Memory B cell (primary cell): ENCODE measurements at regions not wholly inside any gene's neighbourhood (a gene's known extent, or its start where the extent isn't known, plus 50 kb on each side); places are given as distances from the start of the nearest gene placed in this dataset.

Source experiments
- ATAC-seq: fragments of 150-1000 bp; cut with Tn5 transposase; 2 replicates; pipeline ENCODE4 v1.10.0; 2021; ENCODE audit warnings: low read depth, mild to moderate bottlenecking, moderate library complexity
- DNase-seq, 2 donors: peaks; one replicate each; pipeline ENCODE4 v3.0.0; 2022; ENCODE audit warnings: low spot score in 2 of 2
- H3K27ac Mint-ChIP-seq: one replicate; pipeline ENCODE4 v1.8.0; 2022; ENCODE audit warnings: mild to moderate bottlenecking, moderate library complexity, mixed read lengths
- H3K27me3 Mint-ChIP-seq: one replicate; pipeline ENCODE4 v1.8.0; 2022; ENCODE audit warnings: mixed read lengths
- H3K36me3 Mint-ChIP-seq: one replicate; pipeline ENCODE4 v1.8.0; 2022; ENCODE audit warnings: mild to moderate bottlenecking, mixed read lengths
- H3K4me1 Mint-ChIP-seq: one replicate; pipeline ENCODE4 v1.8.0; 2022; ENCODE audit warnings: mixed read lengths
- H3K4me3 Mint-ChIP-seq: one replicate; pipeline ENCODE4 v1.8.0; 2022; ENCODE audit warnings: mild to moderate bottlenecking, moderate library complexity, mixed read lengths
- H3K9me3 Mint-ChIP-seq: one replicate; pipeline ENCODE4 v1.8.0; 2022; ENCODE audit warnings: mixed read lengths

- H3K27me3 Mint-ChIP-seq, result peaks cover 54% of the 10 kb centered on the region
- no peak overlapping the region for H3K4me3 Mint-ChIP-seq
- peaks cover 31% of the 10 kb centered on the region for H3K4me1 Mint-ChIP-seq
- DNase-seq (no peak), ATAC-seq (no peak)
- H3K27ac Mint-ChIP-seq, result no peak overlapping the region
- H3K36me3 Mint-ChIP-seq, result peaks cover 9% of the 10 kb centered on the region
- H3K9me3 Mint-ChIP-seq, result peaks cover 7% of the 10 kb centered on the region
Measured at GRCh38 chr3:71903112-71903495, 118.2 kb upstream of the PROK2 start.

GRCh38 chr3:71902258-71903111, 117.5 kb upstream of the PROK2 start:
- H3K4me3 Mint-ChIP-seq, result no peak overlapping the region
- peaks cover 58% of the 10 kb centered on the region for H3K27me3 Mint-ChIP-seq
- peaks cover 7% of the 10 kb centered on the region for H3K9me3 Mint-ChIP-seq
- H3K4me1 Mint-ChIP-seq, result peaks cover 31% of the 10 kb centered on the region
- no peak overlapping the region for H3K27ac Mint-ChIP-seq
- no peak for ATAC-seq
- peaks cover 9% of the 10 kb centered on the region for H3K36me3 Mint-ChIP-seq
- no peak for DNase-seq

- peaks cover 7% of the 10 kb centered on the region for H3K9me3 Mint-ChIP-seq
- no peak overlapping the region for H3K4me3 Mint-ChIP-seq
- peaks cover 55% of the 10 kb centered on the region for H3K27me3 Mint-ChIP-seq
- H3K36me3 Mint-ChIP-seq, result peaks cover 9% of the 10 kb centered on the region
- ATAC-seq, result no peak
- no peak for DNase-seq
- peaks cover 24% of the 10 kb centered on the region for H3K4me1 Mint-ChIP-seq
- no peak overlapping the region for H3K27ac Mint-ChIP-seq
Measured at GRCh38 chr3:71901645-71902044, 116.7 kb upstream of the PROK2 start.

- no peak overlapping the region for H3K4me3 Mint-ChIP-seq
- ATAC-seq (no peak), DNase-seq (no peak)
- H3K4me1 Mint-ChIP-seq, result peaks cover 9% of the 10 kb centered on the region
- peaks cover 10% of the 10 kb centered on the region for H3K9me3 Mint-ChIP-seq
- H3K36me3 Mint-ChIP-seq, result peaks cover 9% of the 10 kb centered on the region
- peaks cover 62% of the 10 kb centered on the region for H3K27me3 Mint-ChIP-seq
- no peak overlapping the region for H3K27ac Mint-ChIP-seq
Measured at GRCh38 chr3:71900057-71900456, 115.1 kb upstream of the PROK2 start.

- Mint-ChIP-seq H3K4me1 (peaks cover 7% of the 10 kb centered on the region), H3K27me3 (peaks cover 54% of the 10 kb centered on the region), H3K9me3 (peaks cover 10% of the 10 kb centered on the region), H3K27ac (no peak overlapping the region), H3K4me3 (no peak overlapping the region), H3K36me3 (peaks cover 9% of the 10 kb centered on the region)
- DNase-seq (no peak), ATAC-seq (no peak)
Measured at GRCh38 chr3:71896751-71897150, 111.8 kb upstream of the PROK2 start.

GRCh38 chr3:71893702-71894479, 108.9 kb upstream of the PROK2 start:
- Mint-ChIP-seq H3K4me1 (peaks cover 4% of the 10 kb centered on the region), H3K9me3 (peaks cover 3% of the 10 kb centered on the region), H3K36me3 (no peaks in the 10 kb centered on the region), H3K4me3 (no peak overlapping the region), H3K27me3 (peaks cover 43% of the 10 kb centered on the region), H3K27ac (no peak overlapping the region)
- no peak for DNase-seq
- ATAC-seq, result no peak

GRCh38 chr3:71893122-71893521, 108.2 kb upstream of the PROK2 start:
- peaks cover 42% of the 10 kb centered on the region for H3K27me3 Mint-ChIP-seq
- H3K4me3 Mint-ChIP-seq, result no peak overlapping the region

GRCh38 chr3:71891483-71891882, 106.5 kb upstream of the PROK2 start:
- no peak overlapping the region for H3K27ac Mint-ChIP-seq
- no peak overlapping the region for H3K4me3 Mint-ChIP-seq
- H3K4me1 Mint-ChIP-seq, result peaks cover 4% of the 10 kb centered on the region
- H3K27me3 Mint-ChIP-seq, result peaks cover 37% of the 10 kb centered on the region
- peaks cover 3% of the 10 kb centered on the region for H3K9me3 Mint-ChIP-seq
- ATAC-seq, result no peak
- H3K36me3 Mint-ChIP-seq, result no peaks in the 10 kb centered on the region
- DNase-seq, result no peak

More at GRCh38 chr3:71893122-71893521, 108.2 kb upstream of the PROK2 start:
- DNase-seq (no peak), ATAC-seq (peak; percentile 46)
- Mint-ChIP-seq H3K9me3 (peaks cover 3% of the 10 kb centered on the region), H3K36me3 (no peaks in the 10 kb centered on the region), H3K4me1 (peaks cover 4% of the 10 kb centered on the region), H3K27ac (no peak overlapping the region)

DNA sequence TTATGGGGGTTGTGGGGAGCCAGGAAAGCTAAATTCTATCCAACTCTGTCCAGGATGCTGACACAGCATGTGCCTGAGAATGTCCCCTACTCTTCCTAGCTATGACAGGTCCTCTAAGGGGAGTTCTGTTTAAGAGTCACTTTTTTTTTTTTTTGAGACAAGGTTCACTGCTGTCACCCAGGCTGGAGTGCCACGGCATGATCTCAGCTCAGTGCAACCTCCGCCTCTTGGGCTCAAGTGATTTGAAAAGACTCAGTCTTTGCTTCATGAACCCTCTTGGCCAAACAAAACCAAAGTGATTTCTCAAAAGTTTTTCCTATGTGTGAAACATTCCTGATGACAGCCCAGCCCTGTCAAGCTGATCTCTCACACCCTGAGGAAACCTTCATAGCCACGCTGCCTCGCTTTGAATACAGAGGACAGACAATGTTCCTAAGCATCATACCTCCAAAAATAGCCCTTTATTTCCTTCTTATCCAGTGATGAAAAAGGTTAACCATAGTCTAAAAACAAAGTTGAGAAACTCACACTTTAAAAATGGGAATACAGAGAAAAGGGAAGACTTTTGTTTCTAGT, 105.5 kb upstream of the PROK2 start:
- ATAC-seq (no peak), DNase-seq (no peak)
- peaks cover 32% of the 10 kb centered on the region for H3K27me3 Mint-ChIP-seq
- no peak overlapping the region for H3K27ac Mint-ChIP-seq
- H3K4me1 Mint-ChIP-seq, result peaks cover 4% of the 10 kb centered on the region
- H3K36me3 Mint-ChIP-seq, result no peaks in the 10 kb centered on the region
- peaks cover under 1% of the 10 kb centered on the region for H3K9me3 Mint-ChIP-seq
- H3K4me3 Mint-ChIP-seq, result no peak overlapping the region

- Mint-ChIP-seq H3K9me3 (no peaks in the 10 kb centered on the region), H3K36me3 (no peaks in the 10 kb centered on the region), H3K4me3 (no peak overlapping the region), H3K4me1 (no peaks in the 10 kb centered on the region), H3K27ac (no peak overlapping the region), H3K27me3 (peaks cover 21% of the 10 kb centered on the region)
- no peak for DNase-seq
- no peak for ATAC-seq
Measured at GRCh38 chr3:71887256-71887655, 102.3 kb upstream of the PROK2 start.

- no peak for DNase-seq
- no peak overlapping the region for H3K4me3 Mint-ChIP-seq
- ATAC-seq, result no peak
- no peak overlapping the region for H3K27ac Mint-ChIP-seq
- H3K4me1 Mint-ChIP-seq, result no peaks in the 10 kb centered on the region
- no peaks in the 10 kb centered on the region for H3K9me3 Mint-ChIP-seq
- H3K27me3 Mint-ChIP-seq, result peaks cover 28% of the 10 kb centered on the region
- H3K36me3 Mint-ChIP-seq, result no peaks in the 10 kb centered on the region
Measured at GRCh38 chr3:71885006-71885405, 100.1 kb upstream of the PROK2 start.

DNA sequence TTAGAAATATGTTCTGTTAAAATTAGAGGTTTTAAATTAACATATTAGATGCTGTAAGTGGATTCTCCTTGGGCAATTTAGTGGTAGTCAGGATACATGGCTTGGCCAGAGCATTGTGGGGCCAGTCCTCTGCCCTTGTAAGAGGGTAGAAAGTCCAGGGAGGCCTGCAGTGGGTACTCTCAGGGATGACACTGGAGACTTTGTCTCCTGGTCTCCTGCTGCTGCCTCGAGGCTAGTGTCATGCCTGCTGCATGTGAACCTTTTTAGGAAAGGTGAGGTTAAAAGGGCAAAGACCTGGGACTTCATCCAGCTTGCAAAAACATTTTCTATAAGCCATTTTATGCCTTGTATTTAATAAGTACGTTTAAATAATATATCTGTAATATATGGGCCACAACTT, 96.8 kb upstream of the PROK2 start:
- no peak overlapping the region for H3K4me3 Mint-ChIP-seq
- H3K4me1 Mint-ChIP-seq, result no peaks in the 10 kb centered on the region
- ATAC-seq (no peak), DNase-seq (no peak)
- H3K27me3 Mint-ChIP-seq, result peaks cover 25% of the 10 kb centered on the region
- H3K36me3 Mint-ChIP-seq, result no peaks in the 10 kb centered on the region
- H3K9me3 Mint-ChIP-seq, result no peaks in the 10 kb centered on the region
- H3K27ac Mint-ChIP-seq, result no peak overlapping the region

GRCh38 chr3:71881041-71881440, 96.1 kb upstream of the PROK2 start:
- Mint-ChIP-seq H3K27me3 (peaks cover 28% of the 10 kb centered on the region), H3K27ac (no peak overlapping the region), H3K4me1 (no peaks in the 10 kb centered on the region), H3K4me3 (no peak overlapping the region), H3K9me3 (no peaks in the 10 kb centered on the region), H3K36me3 (no peaks in the 10 kb centered on the region)
- ATAC-seq (no peak), DNase-seq (no peak)

DNA sequence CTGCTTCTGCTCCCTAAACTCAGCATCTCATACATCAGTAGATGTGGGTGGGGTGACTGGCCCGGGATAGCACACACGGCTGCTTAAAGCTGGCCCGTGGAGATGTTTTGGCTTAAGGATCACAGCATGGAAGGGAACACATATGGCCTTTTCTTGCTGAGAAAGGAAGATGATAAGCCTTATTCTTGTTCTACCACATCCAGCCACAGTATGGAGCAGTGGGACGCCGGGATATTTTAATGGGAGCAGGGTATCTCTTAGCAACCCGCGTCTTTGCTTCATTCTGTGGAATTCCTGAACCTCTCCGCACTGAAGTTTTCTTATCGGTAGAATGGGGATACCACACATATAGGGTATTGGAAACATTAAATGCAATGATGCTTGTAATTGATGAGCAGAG, 94.1 kb upstream of the PROK2 start:
- H3K9me3 Mint-ChIP-seq, result no peaks in the 10 kb centered on the region
- DNase-seq (no peak), ATAC-seq (no peak)
- H3K27me3 Mint-ChIP-seq, result peaks cover 29% of the 10 kb centered on the region
- no peaks in the 10 kb centered on the region for H3K36me3 Mint-ChIP-seq
- H3K4me1 Mint-ChIP-seq, result no peaks in the 10 kb centered on the region
- no peak overlapping the region for H3K4me3 Mint-ChIP-seq
- no peak overlapping the region for H3K27ac Mint-ChIP-seq
